HPDE6-E6E7 (cell line): ENCODE measurements at regions not wholly inside any gene's neighbourhood (a gene's known extent, or its start where the extent isn't known, plus 50 kb on each side); places are given as distances from the start of the nearest gene placed in this dataset.
"Not testable (repeated sequence)": the region's sequence is repeated elsewhere in the genome, so short reads cannot be mapped to it uniquely, and the experiment has no call there.

Source experiments
- DNase-seq: peaks from one replicate; pipeline ENCODE4 v3.0.0; 2011; ENCODE audit warnings: missing footprints; ENCODE audit errors: extremely low spot score

GRCh38 chrX:124181515-124181914 is 150.9 kb upstream of the TEX13D start:
- not testable (repeated sequence) for DNase-seq

DNA sequence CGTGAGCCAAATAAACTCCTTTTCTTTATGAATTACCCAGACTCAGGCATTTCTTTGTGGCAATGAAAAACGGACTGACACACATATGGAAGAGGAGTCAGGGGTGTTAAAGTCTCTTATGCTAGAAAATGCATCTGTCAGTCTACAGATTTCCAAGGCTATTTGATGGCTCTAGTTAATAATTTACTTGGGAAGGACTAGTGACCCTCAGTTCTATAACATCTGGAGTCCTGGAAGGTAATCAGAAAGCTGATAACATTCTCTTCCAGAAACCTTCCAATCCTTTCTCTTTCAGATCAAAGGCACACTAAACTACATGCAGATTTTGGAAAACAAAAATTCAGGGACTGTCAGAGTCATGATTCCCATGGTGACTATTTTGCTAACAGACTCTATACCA is 142.0 kb upstream of the TEX13D start:
- DNase-seq: no peak

GRCh38 chrX:124194199-124194598 is 138.3 kb upstream of the TEX13D start:
- no peak for DNase-seq

DNA sequence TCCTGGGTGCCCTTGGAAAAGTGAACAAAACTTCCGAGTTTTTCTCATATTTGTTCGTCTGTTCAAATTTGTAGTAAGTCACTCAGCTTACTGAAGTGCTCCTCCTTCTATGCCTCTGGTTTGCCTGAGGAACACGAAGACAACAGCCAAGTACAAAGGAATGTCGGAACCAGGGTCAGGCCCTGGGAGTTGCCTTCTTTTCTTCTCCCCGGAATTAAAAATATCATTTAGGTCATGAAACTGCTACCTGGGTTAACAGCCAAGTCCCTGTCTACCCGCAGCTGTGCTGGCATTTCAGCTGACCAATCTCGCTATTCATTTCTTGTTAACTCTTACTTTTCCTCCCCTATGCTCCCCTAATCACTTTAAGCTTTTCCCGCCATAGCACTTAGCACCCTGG is 137.6 kb upstream of the TEX13D start:
- DNase-seq: no peak

GRCh38 chrX:124203311-124203710 is 129.1 kb upstream of the TEX13D start:
- DNase-seq: no peak

DNA sequence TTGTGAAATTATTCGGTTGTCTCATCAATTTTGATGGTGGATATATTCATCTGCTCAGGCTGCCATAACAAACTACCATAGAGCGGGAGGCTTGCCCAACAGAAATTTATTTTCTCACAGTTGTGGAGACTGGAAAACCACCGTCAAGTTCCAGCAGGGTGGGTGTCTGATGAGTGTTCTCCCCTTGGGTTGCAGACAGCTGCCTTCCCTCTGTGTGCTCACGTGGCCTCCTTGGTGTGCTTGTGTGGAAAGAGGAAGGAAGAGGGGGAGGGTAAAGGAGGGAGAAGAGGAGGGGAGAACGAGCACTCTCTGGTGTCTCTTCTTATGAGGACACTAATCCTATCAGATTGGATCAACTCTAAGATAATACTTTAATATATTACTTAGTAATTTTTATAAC is 123.8 kb upstream of the TEX13D start:
- DNase-seq: no peak

DNA sequence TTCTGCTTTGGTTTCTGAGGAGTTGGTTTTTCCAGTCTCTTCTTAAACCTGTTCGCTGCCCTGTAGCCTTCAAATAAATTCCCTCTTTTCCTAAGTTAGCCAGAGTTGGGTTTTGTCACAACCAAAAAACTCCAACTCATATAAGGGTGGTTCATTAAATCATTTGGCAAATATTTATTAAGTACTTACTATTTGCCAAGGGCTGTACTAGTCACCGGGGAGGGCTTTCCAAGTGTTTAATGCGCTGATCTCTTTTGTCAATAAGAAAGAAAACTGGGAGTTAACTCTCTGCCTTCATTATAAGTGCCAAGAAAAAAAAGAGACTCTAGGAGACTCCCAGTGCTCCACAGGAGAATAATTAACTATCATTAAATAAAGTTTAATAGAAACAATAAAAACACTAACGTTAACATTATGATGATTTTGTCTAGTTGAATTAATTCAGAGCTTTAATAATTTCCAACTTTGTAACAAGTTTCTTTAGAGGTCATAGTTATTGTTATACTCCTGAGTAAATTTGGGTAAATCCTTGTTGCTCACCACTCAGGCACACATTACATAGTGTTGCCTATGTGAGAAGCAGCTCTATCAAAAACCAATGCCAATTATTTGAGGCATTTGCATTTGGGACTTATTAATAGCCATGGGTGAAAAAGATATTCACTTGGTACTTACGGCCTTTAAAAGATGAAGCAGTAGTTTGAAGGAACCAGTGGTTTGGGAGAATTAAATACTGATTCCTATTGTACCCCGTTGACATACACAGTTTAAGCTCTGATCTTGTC is 122.5 kb upstream of the TEX13D start:
- no peak for DNase-seq

GRCh38 chrX:124211312-124211942 is 121.0 kb upstream of the TEX13D start:
- DNase-seq: no peak

- no peak for DNase-seq
Measured at GRCh38 chrX:124212622-124213021, 119.8 kb upstream of the TEX13D start.

DNA sequence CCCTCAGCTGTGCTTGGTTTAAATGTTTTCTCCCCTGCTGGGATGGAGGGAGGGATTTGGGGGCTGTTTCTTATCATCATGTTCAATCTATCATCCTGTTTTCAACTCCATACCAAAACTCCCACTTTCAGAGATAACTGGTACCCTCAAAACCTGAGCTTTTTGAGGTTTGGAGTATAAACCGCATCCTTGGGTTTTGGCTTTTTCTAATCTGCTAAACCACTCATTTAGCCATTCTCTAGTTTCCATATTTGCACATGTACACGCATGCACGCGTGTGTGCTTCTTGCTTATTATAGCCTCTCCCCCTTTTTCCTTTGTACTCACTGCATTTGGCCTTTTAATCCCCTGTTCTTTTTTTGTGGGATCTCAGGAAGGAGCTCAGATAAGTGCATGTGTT is 116.7 kb upstream of the TEX13D start:
- no peak for DNase-seq

GRCh38 chrX:124216396-124217115 is 115.9 kb upstream of the TEX13D start:
- no peak for DNase-seq

GRCh38 chrX:124217304-124218251 is 114.9 kb upstream of the TEX13D start:
- DNase-seq: no peak

DNA sequence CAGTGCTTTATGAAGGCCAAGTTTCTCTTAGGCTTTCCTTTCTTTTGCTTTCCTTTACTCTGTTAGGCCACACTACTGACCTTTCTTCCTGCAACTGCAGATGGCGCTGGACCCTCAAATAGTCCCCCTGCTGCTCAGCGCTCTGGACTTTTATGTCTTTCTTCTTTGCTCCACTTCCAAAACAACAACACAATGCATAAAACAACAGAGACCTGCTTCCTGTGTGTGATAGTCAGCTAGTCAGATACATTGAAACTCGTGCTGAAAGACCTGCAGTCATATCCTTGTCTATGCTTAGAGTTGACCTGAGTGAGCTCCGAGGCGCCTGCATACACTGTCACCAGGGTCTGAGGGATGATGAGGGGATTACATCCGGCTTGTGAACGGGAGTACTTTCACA is 108.9 kb upstream of the TEX13D start:
- no peak for DNase-seq

DNA sequence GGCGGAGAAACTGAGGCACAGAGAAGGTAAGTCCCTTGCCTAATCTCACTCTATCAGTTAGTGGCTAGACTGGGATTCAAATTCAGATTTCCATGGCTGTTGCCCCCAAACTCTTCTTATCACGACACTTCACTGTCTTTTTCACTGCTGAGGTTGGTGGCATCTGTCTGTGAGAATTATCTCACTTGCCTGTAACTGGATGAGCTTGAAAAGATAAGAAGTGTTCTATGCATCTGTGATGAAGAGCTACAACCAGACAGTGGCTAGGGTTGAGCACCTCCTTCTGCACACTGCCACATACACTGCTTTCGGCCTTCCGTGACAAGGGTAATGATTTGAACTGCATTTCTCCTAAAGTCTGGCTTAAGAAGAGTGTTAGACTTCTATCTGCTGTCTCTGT is 107.9 kb upstream of the TEX13D start:
- no peak for DNase-seq

GRCh38 chrX:124226129-124226528 is 106.3 kb upstream of the TEX13D start:
- peak; percentile 11 for DNase-seq

- no peak for DNase-seq
Measured at GRCh38 chrX:124228849-124229248, 103.6 kb upstream of the TEX13D start.

DNA sequence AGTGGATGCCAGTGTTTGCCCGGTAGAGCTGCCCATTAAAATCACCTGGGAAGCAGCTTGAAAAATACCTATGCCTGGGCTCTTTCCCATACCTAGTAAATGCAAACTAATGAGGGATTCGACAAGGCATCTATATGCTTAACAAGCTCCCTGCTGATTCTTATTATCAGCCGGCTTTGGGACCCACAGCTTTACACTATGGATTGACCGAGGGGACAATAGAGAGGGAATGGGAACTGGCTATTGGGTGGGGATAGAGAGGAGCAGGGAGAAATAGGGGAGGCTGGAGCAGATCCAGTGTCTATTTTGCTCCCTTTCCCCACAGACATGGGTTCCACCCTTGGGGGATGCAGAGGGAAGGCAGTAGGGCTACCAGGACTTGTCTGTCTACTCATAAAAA is 103.1 kb upstream of the TEX13D start:
- no peak for DNase-seq

- no peak for DNase-seq
Measured at GRCh38 chrX:124230655-124231450, 101.6 kb upstream of the TEX13D start.

DNA sequence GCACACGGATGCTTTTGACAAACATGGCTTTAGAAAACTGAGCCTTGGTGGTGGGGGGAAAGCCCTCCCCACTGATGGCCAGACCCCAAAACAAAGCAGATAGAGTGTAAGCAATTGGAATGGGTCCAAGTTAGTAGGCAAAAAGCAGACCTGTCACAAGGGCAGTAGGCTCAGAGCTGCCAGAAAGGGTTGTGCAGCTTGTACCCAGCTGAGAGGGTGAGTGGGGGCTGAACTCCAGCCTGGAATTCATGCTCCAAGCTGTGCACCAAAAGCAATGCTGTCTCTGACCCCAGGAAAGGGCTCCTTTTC is 101.1 kb upstream of the TEX13D start:
- DNase-seq: no peak

DNA sequence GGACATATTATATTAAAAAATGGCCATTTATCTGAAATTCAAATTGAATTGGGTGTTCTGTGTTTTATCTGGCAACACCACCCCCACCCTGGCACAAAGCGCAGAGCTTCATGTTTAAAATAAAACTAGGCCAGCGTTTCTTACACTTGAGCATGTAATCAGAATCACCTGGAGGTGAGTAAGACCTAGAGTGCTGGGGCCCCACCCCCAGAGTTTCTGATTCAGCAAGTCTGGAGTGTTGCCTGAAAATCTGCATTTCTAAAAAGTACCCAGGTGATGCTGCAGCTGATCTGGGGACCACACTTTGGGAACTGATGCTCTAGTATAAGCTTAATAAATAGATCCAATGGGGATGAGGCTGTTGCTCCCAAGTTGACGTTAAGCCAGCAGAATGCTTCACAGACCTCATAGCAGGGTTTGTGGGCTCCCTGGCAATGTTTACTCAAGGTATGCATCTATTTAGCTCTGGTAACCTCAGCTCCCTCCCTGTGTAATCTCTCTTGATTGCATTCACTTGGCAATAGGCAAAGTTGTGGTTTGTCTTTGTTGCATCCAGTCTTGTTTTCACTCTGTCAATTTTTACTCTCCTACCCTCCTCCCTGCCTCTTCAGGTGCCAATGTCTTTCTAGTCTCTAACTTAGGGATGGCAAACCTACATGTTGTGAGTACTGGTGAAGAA is 99.8 kb upstream of the TEX13D start:
- DNase-seq: no peak

GRCh38 chrX:124234348-124234747 is 98.1 kb upstream of the TEX13D start:
- DNase-seq: no peak
